HCT116 (cell line): ENCODE measurements at regions not wholly inside any gene's neighbourhood (a gene's known extent, or its start where the extent isn't known, plus 50 kb on each side); places are given as distances from the start of the nearest gene placed in this dataset.

ENCODE experiments used
- CBX3 ChIP-seq: IDR thresholded peaks from 2 replicates; pipeline ENCODE4 v1.6.1; 2012; ENCODE audit warnings: low read depth
- CEBPB ChIP-seq: IDR thresholded peaks from 2 replicates; pipeline ENCODE4 v1.6.1; 2012; ENCODE audit warnings: low read depth
- EZH2 ChIP-seq: fragments of 200-600 bp; sonication (generic); IDR thresholded peaks from 2 replicates; pipeline ENCODE4 v1.6.1; 2017; ENCODE audit warnings: antibody characterized with exemption, mixed run types
- EZH2phosphoT487 ChIP-seq: fragments of 200-600 bp; IDR thresholded peaks from 2 replicates; pipeline ENCODE4 v1.6.1; 2018; ENCODE audit warnings: antibody characterized with exemption, borderline replicate concordance
- FOSL1 ChIP-seq: IDR thresholded peaks from 2 replicates; pipeline ENCODE4 v1.6.1; 2012; ENCODE audit warnings: low read depth
- POLR2A ChIP-seq: IDR thresholded peaks from 2 replicates; pipeline ENCODE4 v1.7.0; 2011; ENCODE audit warnings: borderline replicate concordance; ENCODE audit not compliant: insufficient read depth, insufficient read length; ENCODE audit errors: extremely low read depth
- POLR2AphosphoS5 ChIP-seq: IDR thresholded peaks from 2 replicates; pipeline ENCODE4 v1.6.1; 2011; ENCODE audit warnings: mild to moderate bottlenecking, low read depth, low read length, moderate library complexity
- RAD21 ChIP-seq: IDR thresholded peaks from 2 replicates; pipeline ENCODE4 v1.6.1; 2012; ENCODE audit warnings: low read depth, mild to moderate bottlenecking
- SIN3A ChIP-seq: IDR thresholded peaks from 2 replicates; pipeline ENCODE4 v1.6.1; 2012; ENCODE audit warnings: low read depth
- TCF7L2 ChIP-seq: IDR thresholded peaks from 2 replicates; pipeline ENCODE4 v1.7.0; 2011; ENCODE audit warnings: borderline replicate concordance, inconsistent platforms; ENCODE audit not compliant: insufficient read depth, insufficient read length; ENCODE audit errors: extremely low read depth
- ZNF274 ChIP-seq: fragments of 200-500 bp; sonication (Bioruptor generic); IDR thresholded peaks from 2 replicates; pipeline ENCODE4 v1.6.1; 2014; ENCODE audit warnings: mild to moderate bottlenecking, low read depth, low read length, inconsistent platforms
- TF ChIP-seq, protein P1 (sequence below), 3 experiments: fragments of 200-600 bp in 1 of 3; sonication (generic) in 1 of 3; IDR thresholded peaks in 2 of 3; conservative IDR thresholded peaks in 1 of 3; 2 replicates each; pipeline ENCODE4 v1.5.1; 2012 to 2017; ENCODE audit warnings: low read depth in 2 of 3, low read length in 2 of 3, antibody characterized with exemption in 1 of 3, borderline replicate concordance in 1 of 3, control low read depth in 1 of 3, mild to moderate bottlenecking in 1 of 3, mixed read lengths in 1 of 3, mixed run types in 1 of 3, moderate library complexity in 1 of 3; ENCODE audit not compliant: insufficient read depth in 1 of 3
- TF ChIP-seq, protein P2 (sequence below): IDR thresholded peaks from 2 replicates; pipeline ENCODE4 v1.6.1; 2011; ENCODE audit warnings: mild to moderate bottlenecking, low read length, moderate library complexity; ENCODE audit not compliant: insufficient replicate concordance; ENCODE audit errors: extremely low read depth

DNA sequence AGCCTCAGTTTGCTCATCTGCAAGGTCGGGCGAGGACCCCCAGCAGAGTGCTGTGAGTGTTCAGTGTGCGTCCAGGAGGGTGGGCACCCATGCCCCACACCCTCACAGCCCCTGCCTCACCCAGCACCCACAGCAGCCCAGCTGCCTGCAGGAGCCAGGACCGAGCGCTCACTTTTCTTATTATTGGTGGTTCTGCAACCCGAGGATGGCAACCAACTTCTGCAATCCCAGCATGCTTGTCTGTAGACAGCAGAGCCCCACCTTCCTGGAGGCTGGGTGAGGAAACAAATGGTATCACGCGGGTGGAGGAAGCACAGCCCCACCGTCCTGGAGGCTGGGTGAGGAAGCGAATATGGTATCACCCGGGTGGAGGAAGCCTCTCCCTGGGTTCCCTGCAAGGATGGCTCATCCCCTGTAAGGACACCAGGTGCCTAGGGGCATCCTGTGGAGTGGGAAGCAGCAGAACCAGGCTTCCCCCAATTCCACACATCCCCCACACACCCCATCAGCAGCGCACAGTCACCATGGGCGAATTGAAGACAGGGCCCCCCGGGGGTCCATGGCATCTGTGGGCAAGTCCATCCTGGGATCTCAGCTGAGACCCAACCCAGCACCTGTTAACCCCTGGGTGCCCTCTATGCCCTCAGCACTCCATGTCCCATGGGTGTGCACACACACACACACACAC is 220.5 kb upstream of the RAB6C start:
- no peak for TF ChIP-seq POLR2A
- TF ChIP-seq ZNF274, result no peak
- TF ChIP-seq, protein P1, sequence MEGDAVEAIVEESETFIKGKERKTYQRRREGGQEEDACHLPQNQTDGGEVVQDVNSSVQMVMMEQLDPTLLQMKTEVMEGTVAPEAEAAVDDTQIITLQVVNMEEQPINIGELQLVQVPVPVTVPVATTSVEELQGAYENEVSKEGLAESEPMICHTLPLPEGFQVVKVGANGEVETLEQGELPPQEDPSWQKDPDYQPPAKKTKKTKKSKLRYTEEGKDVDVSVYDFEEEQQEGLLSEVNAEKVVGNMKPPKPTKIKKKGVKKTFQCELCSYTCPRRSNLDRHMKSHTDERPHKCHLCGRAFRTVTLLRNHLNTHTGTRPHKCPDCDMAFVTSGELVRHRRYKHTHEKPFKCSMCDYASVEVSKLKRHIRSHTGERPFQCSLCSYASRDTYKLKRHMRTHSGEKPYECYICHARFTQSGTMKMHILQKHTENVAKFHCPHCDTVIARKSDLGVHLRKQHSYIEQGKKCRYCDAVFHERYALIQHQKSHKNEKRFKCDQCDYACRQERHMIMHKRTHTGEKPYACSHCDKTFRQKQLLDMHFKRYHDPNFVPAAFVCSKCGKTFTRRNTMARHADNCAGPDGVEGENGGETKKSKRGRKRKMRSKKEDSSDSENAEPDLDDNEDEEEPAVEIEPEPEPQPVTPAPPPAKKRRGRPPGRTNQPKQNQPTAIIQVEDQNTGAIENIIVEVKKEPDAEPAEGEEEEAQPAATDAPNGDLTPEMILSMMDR (IDR thresholded peaks at IDR 0.05 in 2 of 3, conservative IDR thresholded peaks at IDR 0.05 in 1 of 3; ENCODE audit: borderline replicate concordance in 1 of 3, insufficient read depth in 1 of 3, low read depth in 2 of 3, low read length in 2 of 3), result no peak
- no peak for TF ChIP-seq SIN3A
- no peak for TF ChIP-seq FOSL1
- TF ChIP-seq POLR2AphosphoS5, result no peak
- no peak for TF ChIP-seq TCF7L2
- TF ChIP-seq, protein P2, sequence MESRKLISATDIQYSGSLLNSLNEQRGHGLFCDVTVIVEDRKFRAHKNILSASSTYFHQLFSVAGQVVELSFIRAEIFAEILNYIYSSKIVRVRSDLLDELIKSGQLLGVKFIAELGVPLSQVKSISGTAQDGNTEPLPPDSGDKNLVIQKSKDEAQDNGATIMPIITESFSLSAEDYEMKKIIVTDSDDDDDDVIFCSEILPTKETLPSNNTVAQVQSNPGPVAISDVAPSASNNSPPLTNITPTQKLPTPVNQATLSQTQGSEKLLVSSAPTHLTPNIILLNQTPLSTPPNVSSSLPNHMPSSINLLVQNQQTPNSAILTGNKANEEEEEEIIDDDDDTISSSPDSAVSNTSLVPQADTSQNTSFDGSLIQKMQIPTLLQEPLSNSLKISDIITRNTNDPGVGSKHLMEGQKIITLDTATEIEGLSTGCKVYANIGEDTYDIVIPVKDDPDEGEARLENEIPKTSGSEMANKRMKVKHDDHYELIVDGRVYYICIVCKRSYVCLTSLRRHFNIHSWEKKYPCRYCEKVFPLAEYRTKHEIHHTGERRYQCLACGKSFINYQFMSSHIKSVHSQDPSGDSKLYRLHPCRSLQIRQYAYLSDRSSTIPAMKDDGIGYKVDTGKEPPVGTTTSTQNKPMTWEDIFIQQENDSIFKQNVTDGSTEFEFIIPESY, result no peak
- TF ChIP-seq RAD21, result no peak
- TF ChIP-seq EZH2, result no peak
- TF ChIP-seq CEBPB, result no peak
- TF ChIP-seq EZH2phosphoT487, result no peak
- no peak for TF ChIP-seq CBX3
